ENCODE measurements at regions not wholly inside any gene's neighbourhood (a gene's known extent, or its start where the extent isn't known, plus 50 kb on each side); places are given as distances from the start of the nearest gene placed in this dataset.

DNA sequence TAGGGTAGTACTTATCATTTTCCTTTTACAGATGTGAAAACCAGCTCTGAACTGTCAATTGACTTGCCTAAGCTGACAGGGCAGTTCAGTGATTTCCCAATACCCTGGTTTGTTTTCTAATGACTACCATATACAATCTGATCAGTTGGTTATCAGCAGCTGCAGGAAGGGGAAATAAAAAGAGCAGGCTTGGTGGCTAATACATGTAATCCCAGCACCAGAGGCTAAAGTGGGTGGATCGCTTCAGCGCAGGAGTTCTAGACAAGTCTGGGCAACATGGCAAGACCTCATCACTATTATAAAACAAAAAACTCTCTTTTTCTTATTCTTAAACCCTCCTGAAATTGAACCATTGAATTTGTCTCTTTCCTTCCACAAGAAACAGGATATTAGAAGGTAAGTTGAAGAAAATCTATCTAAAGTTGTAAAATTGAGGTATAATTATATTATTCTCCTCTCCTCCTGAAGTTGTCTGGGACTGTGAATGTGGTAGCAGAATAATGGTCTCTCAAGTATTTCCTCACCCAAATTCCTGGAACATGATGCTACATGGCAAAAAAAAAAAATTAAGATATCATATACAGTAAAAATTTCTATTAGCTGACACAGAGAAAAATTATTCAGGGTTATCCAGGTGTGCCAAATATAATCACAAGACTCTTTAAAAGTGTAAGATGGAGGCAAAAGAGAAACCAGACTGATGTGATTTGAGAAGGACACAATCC lies 1441.6 kb downstream of the SUCLG1 start:
- TF ChIP-seq, protein P1, sequence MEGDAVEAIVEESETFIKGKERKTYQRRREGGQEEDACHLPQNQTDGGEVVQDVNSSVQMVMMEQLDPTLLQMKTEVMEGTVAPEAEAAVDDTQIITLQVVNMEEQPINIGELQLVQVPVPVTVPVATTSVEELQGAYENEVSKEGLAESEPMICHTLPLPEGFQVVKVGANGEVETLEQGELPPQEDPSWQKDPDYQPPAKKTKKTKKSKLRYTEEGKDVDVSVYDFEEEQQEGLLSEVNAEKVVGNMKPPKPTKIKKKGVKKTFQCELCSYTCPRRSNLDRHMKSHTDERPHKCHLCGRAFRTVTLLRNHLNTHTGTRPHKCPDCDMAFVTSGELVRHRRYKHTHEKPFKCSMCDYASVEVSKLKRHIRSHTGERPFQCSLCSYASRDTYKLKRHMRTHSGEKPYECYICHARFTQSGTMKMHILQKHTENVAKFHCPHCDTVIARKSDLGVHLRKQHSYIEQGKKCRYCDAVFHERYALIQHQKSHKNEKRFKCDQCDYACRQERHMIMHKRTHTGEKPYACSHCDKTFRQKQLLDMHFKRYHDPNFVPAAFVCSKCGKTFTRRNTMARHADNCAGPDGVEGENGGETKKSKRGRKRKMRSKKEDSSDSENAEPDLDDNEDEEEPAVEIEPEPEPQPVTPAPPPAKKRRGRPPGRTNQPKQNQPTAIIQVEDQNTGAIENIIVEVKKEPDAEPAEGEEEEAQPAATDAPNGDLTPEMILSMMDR (IDR thresholded peaks at IDR 0.05) = no peak
- no peak for TF ChIP-seq ZFX (IDR thresholded peaks at IDR 0.05; ENCODE audit: borderline replicate concordance)
- H3K27ac ChIP-seq = no peak overlapping the region

DNA sequence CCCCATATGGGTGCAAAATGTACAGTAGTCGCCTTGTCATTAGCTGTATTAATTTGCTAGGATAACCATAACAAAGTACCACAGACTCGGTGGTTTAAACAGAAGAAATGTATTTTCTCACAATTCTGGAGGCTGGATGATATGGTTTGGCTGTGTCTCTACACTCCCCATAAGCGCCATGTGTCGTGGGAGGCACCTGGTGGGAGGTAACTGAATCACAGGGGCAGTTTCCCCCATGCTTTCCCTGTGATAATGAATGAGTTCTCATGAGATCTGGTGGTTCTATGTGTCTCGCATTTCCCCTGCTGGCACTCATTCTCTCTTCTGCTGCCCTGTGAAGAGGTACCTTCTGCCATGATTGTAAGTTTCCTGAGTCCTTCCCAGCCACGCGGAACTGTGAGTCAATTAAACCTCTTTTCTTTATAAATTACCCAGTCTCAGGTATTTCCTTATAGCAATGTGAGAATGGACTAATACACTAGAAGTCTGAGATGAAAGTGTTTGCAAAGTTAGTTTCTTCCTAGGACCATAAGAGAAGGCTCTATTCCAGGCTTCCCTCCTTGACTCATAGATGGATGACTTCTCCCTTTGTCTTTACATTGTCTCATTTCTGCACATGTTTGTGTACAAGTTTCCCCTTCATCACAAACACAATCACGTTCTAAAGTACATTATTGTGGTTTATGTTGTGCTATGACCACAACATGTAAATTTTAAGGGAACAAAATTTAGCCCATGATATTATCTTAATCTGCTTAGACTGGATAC lies 1442.6 kb downstream of the SUCLG1 start:
- no peak overlapping the region for H3K27ac ChIP-seq
- TF ChIP-seq, protein P1 (IDR thresholded peaks at IDR 0.05) = no peak
- TF ChIP-seq ZFX (IDR thresholded peaks at IDR 0.05; ENCODE audit: borderline replicate concordance) = no peak

DNA sequence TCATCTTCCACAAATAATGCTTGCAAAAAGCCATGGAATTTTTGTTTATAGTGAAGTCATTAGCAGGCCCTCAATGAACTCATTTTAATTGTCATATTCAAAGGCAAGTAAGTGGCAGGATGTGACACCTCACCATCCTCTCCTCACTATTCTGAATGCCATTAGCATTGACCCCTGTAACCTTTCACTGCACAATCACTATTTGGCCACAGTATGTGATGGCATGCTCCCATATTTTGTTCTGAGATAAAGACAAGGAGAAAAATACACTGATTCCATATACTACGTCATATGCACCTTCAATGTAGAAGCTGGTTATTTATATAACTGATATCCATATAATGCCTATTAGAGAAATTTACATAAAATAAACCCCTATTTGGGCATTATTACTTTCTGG lies 1443.2 kb downstream of the SUCLG1 start:
- TF ChIP-seq, protein P1 (IDR thresholded peaks at IDR 0.05) = no peak
- no peak for TF ChIP-seq ZFX (IDR thresholded peaks at IDR 0.05; ENCODE audit: borderline replicate concordance)
- no peak overlapping the region for H3K27ac ChIP-seq

DNA sequence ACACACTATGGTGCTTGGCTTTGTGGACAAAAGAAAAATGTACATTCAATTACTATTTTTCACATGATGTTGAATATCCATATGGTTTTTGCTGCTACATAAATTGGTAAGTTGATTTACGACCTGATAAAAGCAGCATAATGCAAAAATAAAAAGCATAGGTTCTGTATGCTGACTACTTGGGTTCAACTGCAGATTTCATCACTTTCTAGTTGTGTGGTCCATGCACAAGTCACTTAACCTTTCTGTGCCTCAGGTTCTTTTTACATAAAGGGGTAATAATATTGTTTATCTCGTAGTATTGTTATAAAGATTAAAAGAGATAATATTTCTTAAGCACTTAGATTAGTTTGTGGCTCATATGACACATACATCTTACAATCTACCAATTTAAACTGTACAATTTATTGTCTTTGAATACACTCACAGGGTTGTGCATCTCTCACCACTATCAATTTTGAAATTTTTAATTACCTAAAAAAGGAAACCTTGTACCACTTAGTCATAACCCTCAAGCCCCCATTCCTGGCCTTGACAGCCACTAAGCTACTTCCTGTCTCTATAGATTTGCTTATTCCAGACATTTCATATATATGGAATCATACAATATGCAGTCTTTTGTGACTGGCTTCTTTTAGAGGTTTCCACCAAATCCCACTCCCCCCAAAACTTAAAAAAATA lies 1443.9 kb downstream of the SUCLG1 start:
- TF ChIP-seq, protein P1 (IDR thresholded peaks at IDR 0.05) = no peak
- TF ChIP-seq ZFX (IDR thresholded peaks at IDR 0.05; ENCODE audit: borderline replicate concordance) = no peak
- no peak overlapping the region for H3K27ac ChIP-seq

DNA sequence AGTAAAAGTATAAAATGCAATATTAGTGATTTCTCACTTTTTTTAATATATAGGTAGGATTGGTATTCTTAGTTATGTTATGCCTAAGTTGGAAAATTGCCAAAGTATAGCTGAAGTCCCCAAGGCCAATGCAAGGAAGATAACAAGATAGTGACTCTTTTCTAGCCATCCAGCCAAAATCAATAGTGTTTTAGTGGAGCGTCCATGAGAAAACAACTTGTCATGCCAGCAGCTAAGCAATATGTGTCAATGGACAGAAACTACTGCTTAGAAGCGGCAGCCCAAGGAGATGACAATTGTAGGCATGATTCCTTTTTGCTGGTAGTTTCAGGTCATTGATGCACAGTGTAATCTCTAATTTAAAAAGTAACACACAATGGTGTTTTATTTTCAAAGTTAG lies 1444.6 kb downstream of the SUCLG1 start:
- no peak overlapping the region for H3K27ac ChIP-seq
- no peak for TF ChIP-seq ZFX (IDR thresholded peaks at IDR 0.05; ENCODE audit: borderline replicate concordance)
- TF ChIP-seq, protein P1 (IDR thresholded peaks at IDR 0.05) = no peak

GRCh38 chr2:83006961-83007360 lies 1452.1 kb downstream of the SUCLG1 start:
- H3K27ac ChIP-seq = no peak overlapping the region
- TF ChIP-seq, protein P1 (IDR thresholded peaks at IDR 0.05) = no peak
- no peak for TF ChIP-seq ZFX (IDR thresholded peaks at IDR 0.05; ENCODE audit: borderline replicate concordance)

All from 22Rv1 (cell line).